ENCODE measurements at regions not wholly inside any gene's neighbourhood (a gene's known extent, or its start where the extent isn't known, plus 50 kb on each side); places are given as distances from the start of the nearest gene placed in this dataset.

GRCh38 chr3:181862502-181862901 lies 150.8 kb downstream of the SOX2 start:
- no peak for TF ChIP-seq CTCF (conservative IDR thresholded peaks at IDR 0.05)
- Mint-ChIP-seq H3K4me3 (no peak overlapping the region), H3K27me3 (ENCODE audit: insufficient read depth) (peaks cover 44% of the 10 kb centered on the region), H3K27ac (no peak overlapping the region), H3K9me3 (peaks cover under 1% of the 10 kb centered on the region), H3K4me1 (peaks cover 18% of the 10 kb centered on the region), H3K36me3 (ENCODE audit: low read depth) (no peaks in the 10 kb centered on the region)
- Histone ChIP-seq H3K9ac (ENCODE audit: extremely low read depth, low read length, poor library complexity, severe bottlenecking) (no peak overlapping the region), H3K27me3 (ENCODE audit: control insufficient read depth, insufficient read depth, low read length, poor library complexity, severe bottlenecking) (peaks cover 50% of the 10 kb centered on the region), H3K4me3 (ENCODE audit: low read length) (no peak overlapping the region), H3K27ac (ENCODE audit: low read depth, low read length) (no peak overlapping the region), H3K9me3 (ENCODE audit: control insufficient read depth, low read length) (no peaks in the 10 kb centered on the region), H3K36me3 (ENCODE audit: control insufficient read depth, insufficient read depth, low read length) (no peaks in the 10 kb centered on the region), H3K4me1 (ENCODE audit: control insufficient read depth, insufficient read depth, low read length) (peaks cover 4% of the 10 kb centered on the region)
- DNase-seq, result no peak
- WGBS, 2 experiments (ENCODE audit: insufficient coverage in 1 of 2, insufficient read length in 1 of 2), result 20 to 72% methylated on average over 1 to 3 of the region's 3 CpGs

- H3K9me3 ChIP-seq (ENCODE audit: control insufficient read depth, low read length), result no peaks in the 10 kb centered on the region
- H3K4me3 ChIP-seq (ENCODE audit: low read length), result no peak overlapping the region
- peak; percentile 57 for TF ChIP-seq CTCF (conservative IDR thresholded peaks at IDR 0.05)
- no peaks in the 10 kb centered on the region for H3K36me3 ChIP-seq (ENCODE audit: control insufficient read depth, insufficient read depth, low read length)
- H3K27me3 Mint-ChIP-seq (ENCODE audit: insufficient read depth), result peaks cover 7% of the 10 kb centered on the region
- H3K4me1 ChIP-seq (ENCODE audit: control insufficient read depth, insufficient read depth, low read length), result no peaks in the 10 kb centered on the region
- 88 to 92% methylated on average over 2 to 4 of the region's 4 CpGs for WGBS, 2 experiments (ENCODE audit: insufficient coverage in 1 of 2, insufficient read length in 1 of 2)
- no peak overlapping the region for H3K27ac Mint-ChIP-seq
- peaks cover 4% of the 10 kb centered on the region for H3K27me3 ChIP-seq (ENCODE audit: control insufficient read depth, insufficient read depth, low read length, poor library complexity, severe bottlenecking)
- DNase-seq, result peak; percentile 57
- no peak overlapping the region for H3K4me3 Mint-ChIP-seq
- H3K27ac ChIP-seq (ENCODE audit: low read depth, low read length), result no peak overlapping the region
- no peaks in the 10 kb centered on the region for H3K36me3 Mint-ChIP-seq (ENCODE audit: low read depth)
- no peak overlapping the region for H3K9ac ChIP-seq (ENCODE audit: extremely low read depth, low read length, poor library complexity, severe bottlenecking)
- H3K9me3 Mint-ChIP-seq, result peaks cover 2% of the 10 kb centered on the region
- no peaks in the 10 kb centered on the region for H3K4me1 Mint-ChIP-seq
These were observed 156.9 kb downstream of the SOX2 start for GRCh38 chr3:181868576-181869082.

- Mint-ChIP-seq H3K27me3 (ENCODE audit: insufficient read depth) (no peaks in the 10 kb centered on the region), H3K9me3 (no peaks in the 10 kb centered on the region), H3K27ac (no peak overlapping the region), H3K4me3 (no peak overlapping the region), H3K36me3 (ENCODE audit: low read depth) (no peaks in the 10 kb centered on the region), H3K4me1 (no peaks in the 10 kb centered on the region)
- TF ChIP-seq CTCF (conservative IDR thresholded peaks at IDR 0.05), result no peak
- Histone ChIP-seq H3K4me3 (ENCODE audit: low read length) (no peak overlapping the region), H3K4me1 (ENCODE audit: control insufficient read depth, insufficient read depth, low read length) (no peaks in the 10 kb centered on the region), H3K9me3 (ENCODE audit: control insufficient read depth, low read length) (no peaks in the 10 kb centered on the region), H3K27me3 (ENCODE audit: control insufficient read depth, insufficient read depth, low read length, poor library complexity, severe bottlenecking) (no peaks in the 10 kb centered on the region), H3K27ac (ENCODE audit: low read depth, low read length) (no peak overlapping the region), H3K36me3 (ENCODE audit: control insufficient read depth, insufficient read depth, low read length) (no peaks in the 10 kb centered on the region), H3K9ac (ENCODE audit: extremely low read depth, low read length, poor library complexity, severe bottlenecking) (no peak overlapping the region)
- WGBS, 2 experiments (ENCODE audit: insufficient coverage in 1 of 2, insufficient read length in 1 of 2), result 90 to 94% methylated on average over 1 of the region's 1 CpG
- DNase-seq, result no peak
These were observed 161.2 kb downstream of the SOX2 start for GRCh38 chr3:181872887-181873286.
